Spleen (tissue), 11 donors: ENCODE measurements at regions not wholly inside any gene's neighbourhood (a gene's known extent, or its start where the extent isn't known, plus 50 kb on each side); places are given as distances from the start of the nearest gene placed in this dataset.

ENCODE experiments used
- DNase-seq: peaks from one replicate; pipeline ENCODE4 v3.0.0-alpha.2; 2020
- H3K27ac ChIP-seq, 8 donors: fragments of 200-600 bp; sonication (generic) in 7 of 8; 1 replicate in 4 of 8; 2 replicates in 4 of 8; pipeline versions ENCODE4 v1.5.0 to v1.8.0; 2016 to 2021; ENCODE audit warnings: inconsistent platforms in 4 of 8, mild to moderate bottlenecking in 4 of 8, moderate library complexity in 1 of 8
- H3K27me3 ChIP-seq, 7 donors: fragments of 200-600 bp; sonication (generic) in 6 of 7; replicated peaks in 1 of 7; 1 replicate in 4 of 7; 2 replicates in 3 of 7; pipeline versions ENCODE4 v1.5.0 to v1.8.0; 2016 to 2021; ENCODE audit warnings: inconsistent platforms in 3 of 7, mild to moderate bottlenecking in 1 of 7
- H3K36me3 ChIP-seq, 6 donors: fragments of 200-600 bp; sonication (generic) in 5 of 6; 1 replicate in 4 of 6; 2 replicates in 2 of 6; pipeline versions ENCODE4 v1.5.0 to v1.8.0; 2016 to 2021; ENCODE audit warnings: inconsistent platforms in 2 of 6
- H3K4me1 ChIP-seq, 6 donors: fragments of 200-600 bp; sonication (generic) in 5 of 6; 1 replicate in 3 of 6; 2 replicates in 3 of 6; pipeline versions ENCODE4 v1.5.0 to v1.8.0; 2016 to 2021; ENCODE audit warnings: inconsistent platforms in 3 of 6
- H3K4me3 ChIP-seq, 8 donors: fragments of 200-600 bp; sonication (generic) in 7 of 8; 1 replicate in 4 of 8; 2 replicates in 4 of 8; pipeline versions ENCODE4 v1.5.0 to v1.8.0; 2016 to 2021; ENCODE audit warnings: inconsistent platforms in 4 of 8, mild to moderate bottlenecking in 4 of 8, moderate library complexity in 2 of 8
- H3K9me3 ChIP-seq, 8 donors: fragments of 200-600 bp; sonication (generic) in 7 of 8; 1 replicate in 4 of 8; 2 replicates in 4 of 8; pipeline versions ENCODE4 v1.5.0 to v1.8.0; 2016 to 2021; ENCODE audit warnings: inconsistent platforms in 4 of 8
- CTCF ChIP-seq, 11 experiments: fragments of 200-600 bp in 7 of 11; fragments of 450-650 bp in 4 of 11; sonication (generic) in 4 of 11; IDR thresholded peaks in 8 of 11; conservative IDR thresholded peaks in 3 of 11; 1 replicate in 7 of 11; 2 replicates in 4 of 11; pipeline versions ENCODE4 v1.4.0 to v1.8.0; 2016 to 2021; ENCODE audit warnings: antibody characterized with exemption in 11 of 11, inconsistent platforms in 4 of 11, mild to moderate bottlenecking in 1 of 11
- POLR2A ChIP-seq, 3 donors: fragments of 450-650 bp; IDR thresholded peaks; one replicate each; pipeline ENCODE4 v1.5.1; 2017; ENCODE audit warnings: antibody characterized with exemption in 3 of 3, mild to moderate bottlenecking in 1 of 3
- POLR2AphosphoS5 ChIP-seq, 3 donors: sonication (generic); formaldehyde crosslinking; IDR thresholded peaks; one replicate each; pipeline ENCODE4 v1.5.1; 2017; ENCODE audit warnings: antibody characterized with exemption in 3 of 3
- WGBS, 5 donors: extraction: QIAGEN DNeasy Blood & Tissue Kit in 3 of 5; methylation state at CpG; one replicate each; pipeline versions ENCODE4 v1.1.5 to v1.1.7; 2013 to 2018; 5-methylcytosine and 5-hydroxymethylcytosine counted together
- intact Hi-C: fragments of 100-400 bp; cut with DNase I; formaldehyde crosslinking; loops from one replicate; pipeline ENCODE4 v1.15.0; 2023; ENCODE audit warnings: low total_unique reads
- donor health status: healthy with polysubstance abuse.
- donor health status: DM: no; HTN: no; CAD: no; lungs with moderate emphysema.
- donor health status: DM: no; HTN: no; CAD: no.
- donor health status: Bipolar disorder and iron deficiency.
- donor health status: healthy.
- donor health status: DM: no; HTN: no; CAD: no.
- donor health status: DM: yes; HTN: yes; CAD: no.

DNA sequence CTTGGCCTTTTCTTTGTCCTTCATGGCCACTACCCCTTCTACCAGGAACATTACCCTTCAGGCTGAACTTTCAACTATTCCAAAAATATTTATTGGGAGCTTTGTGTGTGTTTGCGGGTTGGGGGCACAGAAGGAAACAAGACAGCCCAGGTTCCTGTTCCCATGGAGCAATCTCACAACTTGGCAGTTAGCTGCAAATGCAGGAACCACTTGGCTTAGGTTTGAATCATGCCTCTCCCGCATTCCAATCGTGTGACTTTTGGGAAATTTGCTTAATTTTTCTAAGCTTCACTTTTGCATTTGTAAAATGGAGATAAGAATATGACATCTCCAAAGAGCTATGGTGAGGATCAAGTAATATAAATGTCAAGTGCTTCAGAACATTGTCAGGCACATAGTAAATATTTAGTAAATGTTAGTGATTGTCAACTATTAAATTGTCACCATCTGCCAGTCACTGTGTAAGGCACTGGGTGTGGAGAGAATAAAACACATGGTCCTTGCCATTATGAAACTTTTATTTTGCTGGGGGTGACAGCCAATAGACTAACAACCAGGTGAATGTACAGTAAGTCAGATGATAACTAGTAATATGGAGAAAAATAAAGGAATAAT is 277.1 kb downstream of the SNX13 start:
- intact Hi-C loops, result no loop called here
- no peak overlapping the region for H3K4me3 ChIP-seq
- DNase-seq, result no peak
- H3K27ac ChIP-seq, result no peak overlapping the region
- WGBS, 5 donors, result 82 to 86% (median 84%) methylated on average over 3 of the region's 3 CpGs
- H3K9me3 ChIP-seq, result no peaks in the 10 kb centered on the region
- TF ChIP-seq POLR2AphosphoS5 (IDR thresholded peaks at IDR 0.05), result no peak
- no peak for TF ChIP-seq CTCF (IDR thresholded peaks at IDR 0.05 in 8 of 11, conservative IDR thresholded peaks at IDR 0.05 in 3 of 11)
- no peak for TF ChIP-seq POLR2A (IDR thresholded peaks at IDR 0.05)
- H3K36me3 ChIP-seq, result no peaks in the 10 kb centered on the region
- no peaks in the 10 kb centered on the region for H3K4me1 ChIP-seq
- H3K27me3 ChIP-seq, result no peaks in the 10 kb centered on the region

DNA sequence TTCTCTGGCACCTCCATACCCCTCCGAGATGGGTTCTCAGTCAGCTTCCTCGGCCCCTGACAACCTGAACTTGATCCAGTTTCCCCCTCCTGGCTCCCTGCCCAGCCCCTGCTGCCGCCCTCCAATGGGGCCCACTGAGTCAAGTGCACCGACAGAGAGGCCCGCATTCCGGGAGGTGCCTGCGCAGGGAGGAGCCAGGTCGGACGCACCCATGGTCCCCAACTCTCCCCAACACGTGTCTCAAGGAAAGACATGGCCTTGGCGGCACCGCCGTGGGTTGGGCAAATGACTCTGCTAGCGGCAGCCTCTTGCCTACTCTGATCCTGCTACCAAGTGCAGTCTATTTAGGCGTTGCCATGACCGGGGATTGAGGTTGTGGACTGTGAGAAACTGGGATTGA is 275.3 kb downstream of the SNX13 start:
- intact Hi-C loops, result no loop called here
- 91 to 95% (median 92%) methylated on average over 16 of the region's 16 CpGs for WGBS, 5 donors
- TF ChIP-seq CTCF (IDR thresholded peaks at IDR 0.05 in 8 of 11, conservative IDR thresholded peaks at IDR 0.05 in 3 of 11) (no peak), POLR2AphosphoS5 (IDR thresholded peaks at IDR 0.05) (no peak), POLR2A (IDR thresholded peaks at IDR 0.05) (no peak)
- no peak overlapping the region for H3K4me3 ChIP-seq
- no peak overlapping the region for H3K27ac ChIP-seq
- H3K36me3 ChIP-seq, result no peaks in the 10 kb centered on the region
- H3K9me3 ChIP-seq, result no peaks in the 10 kb centered on the region
- no peak for DNase-seq
- no peaks in the 10 kb centered on the region for H3K27me3 ChIP-seq
- H3K4me1 ChIP-seq, result no peaks in the 10 kb centered on the region

DNA sequence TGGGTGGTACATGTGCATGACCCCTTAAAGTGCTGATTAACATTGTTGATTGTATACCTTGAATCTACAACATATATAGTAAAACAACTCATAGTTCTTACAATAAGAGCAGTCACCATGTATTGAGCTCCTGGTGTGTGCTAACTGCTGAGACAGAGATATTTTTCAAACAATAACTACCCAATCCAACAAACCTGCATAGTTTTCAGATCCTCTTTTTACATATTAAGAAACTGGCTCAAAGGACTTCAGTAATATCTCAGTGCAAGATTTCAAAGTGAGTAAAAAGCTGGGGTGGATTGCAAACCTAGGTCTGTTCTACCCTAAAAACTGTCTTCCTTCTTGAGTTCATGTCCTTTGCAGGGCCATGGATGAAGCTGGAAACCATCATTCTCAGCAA is 272.2 kb downstream of the SNX13 start:
- no peak for DNase-seq
- Histone ChIP-seq H3K27ac (no peak overlapping the region), H3K4me1 (no peaks in the 10 kb centered on the region), H3K4me3 (no peak overlapping the region), H3K27me3 (no peaks in the 10 kb centered on the region), H3K9me3 (no peaks in the 10 kb centered on the region), H3K36me3 (no peaks in the 10 kb centered on the region)
- TF ChIP-seq POLR2A (IDR thresholded peaks at IDR 0.05) (no peak), POLR2AphosphoS5 (IDR thresholded peaks at IDR 0.05) (no peak), CTCF (IDR thresholded peaks at IDR 0.05 in 8 of 11, conservative IDR thresholded peaks at IDR 0.05 in 3 of 11) (no peak)
- intact Hi-C loops, result no loop called here

- Histone ChIP-seq H3K9me3 (no peaks in the 10 kb centered on the region), H3K27ac (no peak overlapping the region), H3K27me3 (no peaks in the 10 kb centered on the region), H3K36me3 (no peaks in the 10 kb centered on the region), H3K4me1 (no peaks in the 10 kb centered on the region), H3K4me3 (no peak overlapping the region)
- intact Hi-C loops, result no loop called here
- TF ChIP-seq POLR2AphosphoS5 (IDR thresholded peaks at IDR 0.05), result no peak
- TF ChIP-seq CTCF (IDR thresholded peaks at IDR 0.05 in 8 of 11, conservative IDR thresholded peaks at IDR 0.05 in 3 of 11), result no peak
- TF ChIP-seq POLR2A (IDR thresholded peaks at IDR 0.05), result no peak
- WGBS, 5 donors, result 89 to 96% (median 90%) methylated on average over 4 of the region's 4 CpGs
- DNase-seq, result no peak
Observed at GRCh38 chr7:17669204-17669603, 271.1 kb downstream of the SNX13 start.
